Hepatocyte (in vitro differentiated cells): ENCODE measurements at regions not wholly inside any gene's neighbourhood (a gene's known extent, or its start where the extent isn't known, plus 50 kb on each side); places are given as distances from the start of the nearest gene placed in this dataset.

Experiments
- EZH2 ChIP-seq: fragments of 200-600 bp; sonication (generic); IDR thresholded peaks from 2 replicates; pipeline ENCODE4 v1.6.1; 2016; ENCODE audit warnings: antibody characterized with exemption, mild to moderate bottlenecking, borderline replicate concordance
- EZH2phosphoT487 ChIP-seq: fragments of 200-600 bp; sonication (generic); IDR thresholded peaks from one replicate; pipeline ENCODE4 v1.6.1; 2018; ENCODE audit warnings: antibody characterized with exemption, mild to moderate bottlenecking, low read depth, moderate library complexity; ENCODE audit not compliant: unreplicated experiment, severe bottlenecking
- TF ChIP-seq, protein P1 (sequence below): fragments of 200-600 bp; sonication (generic); IDR thresholded peaks from 2 replicates; pipeline ENCODE4 v1.5.1; 2016; ENCODE audit warnings: antibody characterized with exemption, mild to moderate bottlenecking; ENCODE audit not compliant: poor library complexity

DNA sequence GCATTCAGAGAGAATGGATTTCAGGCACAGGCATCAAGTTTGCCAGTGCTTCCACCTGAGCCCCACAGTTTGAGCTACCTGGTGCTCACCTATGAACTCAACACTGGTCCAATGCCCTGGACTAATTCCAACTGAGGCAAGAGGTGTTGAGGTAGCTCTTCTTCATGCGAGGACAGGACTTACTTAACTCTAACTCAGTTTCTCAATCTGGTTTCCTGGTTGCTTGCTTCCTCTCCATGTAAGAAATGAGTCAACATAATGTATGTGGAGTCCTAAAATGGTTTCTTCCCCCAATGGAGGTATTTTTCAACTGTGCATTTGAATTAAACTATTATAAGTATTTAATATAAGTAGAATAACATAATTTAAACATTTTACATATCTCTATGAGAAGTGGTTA lies 523.6 kb upstream of the DAB2 start:
- TF ChIP-seq, protein P1, sequence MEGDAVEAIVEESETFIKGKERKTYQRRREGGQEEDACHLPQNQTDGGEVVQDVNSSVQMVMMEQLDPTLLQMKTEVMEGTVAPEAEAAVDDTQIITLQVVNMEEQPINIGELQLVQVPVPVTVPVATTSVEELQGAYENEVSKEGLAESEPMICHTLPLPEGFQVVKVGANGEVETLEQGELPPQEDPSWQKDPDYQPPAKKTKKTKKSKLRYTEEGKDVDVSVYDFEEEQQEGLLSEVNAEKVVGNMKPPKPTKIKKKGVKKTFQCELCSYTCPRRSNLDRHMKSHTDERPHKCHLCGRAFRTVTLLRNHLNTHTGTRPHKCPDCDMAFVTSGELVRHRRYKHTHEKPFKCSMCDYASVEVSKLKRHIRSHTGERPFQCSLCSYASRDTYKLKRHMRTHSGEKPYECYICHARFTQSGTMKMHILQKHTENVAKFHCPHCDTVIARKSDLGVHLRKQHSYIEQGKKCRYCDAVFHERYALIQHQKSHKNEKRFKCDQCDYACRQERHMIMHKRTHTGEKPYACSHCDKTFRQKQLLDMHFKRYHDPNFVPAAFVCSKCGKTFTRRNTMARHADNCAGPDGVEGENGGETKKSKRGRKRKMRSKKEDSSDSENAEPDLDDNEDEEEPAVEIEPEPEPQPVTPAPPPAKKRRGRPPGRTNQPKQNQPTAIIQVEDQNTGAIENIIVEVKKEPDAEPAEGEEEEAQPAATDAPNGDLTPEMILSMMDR = no peak
- TF ChIP-seq EZH2 (no peak), EZH2phosphoT487 (no peak)
